HEK293T (cell line): ENCODE measurements at regions not wholly inside any gene's neighbourhood (a gene's known extent, or its start where the extent isn't known, plus 50 kb on each side); places are given as distances from the start of the nearest gene placed in this dataset.

Experiments used
- ARNT ChIP-seq: fragments of 450-650 bp; IDR thresholded peaks from 2 replicates; pipeline ENCODE4 v1.6.1; 2017; ENCODE audit warnings: mild to moderate bottlenecking
- BHLHE40 ChIP-seq: fragments of 450-650 bp; IDR thresholded peaks from 2 replicates; pipeline ENCODE4 v1.6.1; 2016; ENCODE audit warnings: mild to moderate bottlenecking, moderate library complexity, borderline replicate concordance
- CTBP1 ChIP-seq: fragments of 450-650 bp; IDR thresholded peaks from 2 replicates; pipeline ENCODE4 v1.6.1; 2016; ENCODE audit warnings: borderline replicate concordance
- FOXK2 ChIP-seq: fragments of 450-650 bp; IDR thresholded peaks from 2 replicates; pipeline ENCODE4 v1.6.1; 2016; ENCODE audit warnings: mild to moderate bottlenecking
- L3MBTL2 ChIP-seq: fragments of 450-650 bp; conservative IDR thresholded peaks from 2 replicates; pipeline ENCODE4 v1.6.1; 2016; ENCODE audit warnings: mild to moderate bottlenecking
- LEF1 ChIP-seq: fragments of 450-650 bp; IDR thresholded peaks from 2 replicates; pipeline ENCODE4 v1.6.1; 2017; ENCODE audit warnings: mild to moderate bottlenecking, borderline replicate concordance
- SP1 ChIP-seq: fragments of 450-650 bp; IDR thresholded peaks from 2 replicates; pipeline ENCODE4 v1.6.1; 2017
- SUZ12 ChIP-seq: fragments of 450-650 bp; IDR thresholded peaks from 2 replicates; pipeline ENCODE4 v1.6.1; 2016; ENCODE audit warnings: mild to moderate bottlenecking
- TARDBP ChIP-seq: fragments of 450-650 bp; IDR thresholded peaks from 2 replicates; pipeline ENCODE4 v1.6.1; 2016
- ZNF384 ChIP-seq: fragments of 450-650 bp; IDR thresholded peaks from 2 replicates; pipeline ENCODE4 v1.6.1; 2016
- TF ChIP-seq, protein P1 (sequence below): fragments of 450-650 bp; IDR thresholded peaks from 2 replicates; pipeline ENCODE4 v1.6.1; 2016

GRCh38 chr13:91155512-91156114, 191.9 kb upstream of the MIR17HG start:
- TF ChIP-seq BHLHE40 (no peak), ARNT (no peak), ZNF384 (no peak), SUZ12 (no peak), SP1 (no peak), TARDBP (no peak), CTBP1 (no peak), LEF1 (no peak), FOXK2 (no peak), L3MBTL2 (no peak)
- TF ChIP-seq, protein P1, sequence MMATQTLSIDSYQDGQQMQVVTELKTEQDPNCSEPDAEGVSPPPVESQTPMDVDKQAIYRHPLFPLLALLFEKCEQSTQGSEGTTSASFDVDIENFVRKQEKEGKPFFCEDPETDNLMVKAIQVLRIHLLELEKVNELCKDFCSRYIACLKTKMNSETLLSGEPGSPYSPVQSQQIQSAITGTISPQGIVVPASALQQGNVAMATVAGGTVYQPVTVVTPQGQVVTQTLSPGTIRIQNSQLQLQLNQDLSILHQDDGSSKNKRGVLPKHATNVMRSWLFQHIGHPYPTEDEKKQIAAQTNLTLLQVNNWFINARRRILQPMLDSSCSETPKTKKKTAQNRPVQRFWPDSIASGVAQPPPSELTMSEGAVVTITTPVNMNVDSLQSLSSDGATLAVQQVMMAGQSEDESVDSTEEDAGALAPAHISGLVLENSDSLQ = no peak
